DOHH2 (cell line): ENCODE measurements at regions not wholly inside any gene's neighbourhood (a gene's known extent, or its start where the extent isn't known, plus 50 kb on each side); places are given as distances from the start of the nearest gene placed in this dataset.

Experiments
- EZH2phosphoT487 ChIP-seq: fragments of 200-600 bp; sonication (generic); IDR thresholded peaks from 2 replicates; pipeline ENCODE4 v1.6.1; 2017; ENCODE audit warnings: borderline replicate concordance, mild to moderate bottlenecking, antibody characterized with exemption, low read length, moderate library complexity, mixed read lengths
- TF ChIP-seq, protein P1 (sequence below): fragments of 200-600 bp; sonication (generic); IDR thresholded peaks from one replicate; pipeline ENCODE4 v1.5.1; 2014; ENCODE audit warnings: antibody characterized with exemption, mild to moderate bottlenecking, low read depth, low read length; ENCODE audit not compliant: poor library complexity, severe bottlenecking

DNA sequence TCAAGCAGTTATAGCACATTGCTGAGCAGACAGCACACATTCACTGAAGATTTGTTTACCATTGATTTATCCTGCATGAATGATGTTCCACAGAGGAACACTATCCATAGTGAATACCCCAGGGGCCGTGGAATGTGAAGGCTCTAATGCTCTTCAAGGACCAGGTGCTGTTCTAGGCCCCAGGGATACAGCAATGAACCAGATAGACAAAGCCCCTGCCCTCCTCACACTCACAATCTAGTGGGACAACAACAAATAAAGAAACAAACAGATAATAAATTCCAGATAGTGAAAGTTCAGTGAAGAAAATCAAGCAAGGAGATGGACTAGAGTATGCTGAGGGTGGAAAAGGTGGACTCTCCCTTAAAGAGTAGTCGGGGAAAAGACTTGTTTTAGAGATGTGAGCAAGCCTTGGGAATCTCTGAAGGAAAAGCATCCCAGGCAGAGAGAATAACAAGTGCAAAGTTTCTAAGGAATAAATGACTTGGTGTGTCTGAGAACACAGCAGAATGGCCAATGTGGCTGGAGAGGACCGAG is 117.7 kb downstream of the CCDC71L start:
- TF ChIP-seq, protein P1, sequence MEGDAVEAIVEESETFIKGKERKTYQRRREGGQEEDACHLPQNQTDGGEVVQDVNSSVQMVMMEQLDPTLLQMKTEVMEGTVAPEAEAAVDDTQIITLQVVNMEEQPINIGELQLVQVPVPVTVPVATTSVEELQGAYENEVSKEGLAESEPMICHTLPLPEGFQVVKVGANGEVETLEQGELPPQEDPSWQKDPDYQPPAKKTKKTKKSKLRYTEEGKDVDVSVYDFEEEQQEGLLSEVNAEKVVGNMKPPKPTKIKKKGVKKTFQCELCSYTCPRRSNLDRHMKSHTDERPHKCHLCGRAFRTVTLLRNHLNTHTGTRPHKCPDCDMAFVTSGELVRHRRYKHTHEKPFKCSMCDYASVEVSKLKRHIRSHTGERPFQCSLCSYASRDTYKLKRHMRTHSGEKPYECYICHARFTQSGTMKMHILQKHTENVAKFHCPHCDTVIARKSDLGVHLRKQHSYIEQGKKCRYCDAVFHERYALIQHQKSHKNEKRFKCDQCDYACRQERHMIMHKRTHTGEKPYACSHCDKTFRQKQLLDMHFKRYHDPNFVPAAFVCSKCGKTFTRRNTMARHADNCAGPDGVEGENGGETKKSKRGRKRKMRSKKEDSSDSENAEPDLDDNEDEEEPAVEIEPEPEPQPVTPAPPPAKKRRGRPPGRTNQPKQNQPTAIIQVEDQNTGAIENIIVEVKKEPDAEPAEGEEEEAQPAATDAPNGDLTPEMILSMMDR = no peak
- TF ChIP-seq EZH2phosphoT487 = no peak
